ENCODE measurements at regions not wholly inside any gene's neighbourhood (a gene's known extent, or its start where the extent isn't known, plus 50 kb on each side); places are given as distances from the start of the nearest gene placed in this dataset.

DNA sequence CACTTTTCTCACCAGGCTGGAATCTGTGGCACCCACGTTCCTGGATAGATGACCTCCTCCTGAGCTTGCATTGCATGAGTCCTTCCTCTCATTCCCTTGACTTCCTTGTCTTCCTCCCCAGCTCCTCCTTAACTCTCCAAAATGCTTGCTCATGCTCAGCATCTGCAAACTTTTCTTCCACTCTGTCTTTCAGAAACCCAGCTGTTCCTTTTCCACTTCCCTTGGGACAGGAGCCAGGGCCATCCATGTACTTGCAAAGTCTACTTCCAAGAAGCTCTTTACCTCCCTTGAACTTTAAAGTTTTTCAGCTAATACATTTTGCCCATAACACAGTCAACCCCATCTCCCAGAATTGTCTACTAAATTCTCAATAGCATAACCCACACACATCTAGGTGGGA is 861.7 kb downstream of the QKI start:
- no peak for TF ChIP-seq ARNT (IDR thresholded peaks at IDR 0.05)
- no peak for TF ChIP-seq ADNP (CRISPR knock-in tag; IDR thresholded peaks at IDR 0.05)
- TF ChIP-seq, protein P1, sequence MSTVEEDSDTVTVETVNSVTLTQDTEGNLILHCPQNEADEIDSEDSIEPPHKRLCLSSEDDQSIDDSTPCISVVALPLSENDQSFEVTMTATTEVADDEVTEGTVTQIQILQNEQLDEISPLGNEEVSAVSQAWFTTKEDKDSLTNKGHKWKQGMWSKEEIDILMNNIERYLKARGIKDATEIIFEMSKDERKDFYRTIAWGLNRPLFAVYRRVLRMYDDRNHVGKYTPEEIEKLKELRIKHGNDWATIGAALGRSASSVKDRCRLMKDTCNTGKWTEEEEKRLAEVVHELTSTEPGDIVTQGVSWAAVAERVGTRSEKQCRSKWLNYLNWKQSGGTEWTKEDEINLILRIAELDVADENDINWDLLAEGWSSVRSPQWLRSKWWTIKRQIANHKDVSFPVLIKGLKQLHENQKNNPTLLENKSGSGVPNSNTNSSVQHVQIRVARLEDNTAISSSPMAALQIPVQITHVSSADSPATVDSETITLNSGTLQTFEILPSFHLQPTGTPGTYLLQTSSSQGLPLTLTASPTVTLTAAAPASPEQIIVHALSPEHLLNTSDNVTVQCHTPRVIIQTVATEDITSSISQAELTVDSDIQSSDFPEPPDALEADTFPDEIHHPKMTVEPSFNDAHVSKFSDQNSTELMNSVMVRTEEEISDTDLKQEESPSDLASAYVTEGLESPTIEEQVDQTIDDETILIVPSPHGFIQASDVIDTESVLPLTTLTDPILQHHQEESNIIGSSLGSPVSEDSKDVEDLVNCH (CRISPR knock-in tag; IDR thresholded peaks at IDR 0.05): no peak
- TF ChIP-seq RXRB (CRISPR knock-in tag; IDR thresholded peaks at IDR 0.05; ENCODE audit: borderline replicate concordance): no peak
- no peak for TF ChIP-seq ZNF263 (CRISPR knock-in tag; IDR thresholded peaks at IDR 0.05)
- TF ChIP-seq YEATS4 (CRISPR knock-in tag; IDR thresholded peaks at IDR 0.05; ENCODE audit: borderline replicate concordance): no peak
- TF ChIP-seq ZNF614 (CRISPR knock-in tag; IDR thresholded peaks at IDR 0.05; ENCODE audit: borderline replicate concordance): no peak
- no peak for TF ChIP-seq ZFP36 (IDR thresholded peaks at IDR 0.05; ENCODE audit: borderline replicate concordance, low read depth, low read length, partially characterized antibody)
- TF ChIP-seq PHF8 (CRISPR knock-in tag; IDR thresholded peaks at IDR 0.05): no peak
- TF ChIP-seq, protein P2, sequence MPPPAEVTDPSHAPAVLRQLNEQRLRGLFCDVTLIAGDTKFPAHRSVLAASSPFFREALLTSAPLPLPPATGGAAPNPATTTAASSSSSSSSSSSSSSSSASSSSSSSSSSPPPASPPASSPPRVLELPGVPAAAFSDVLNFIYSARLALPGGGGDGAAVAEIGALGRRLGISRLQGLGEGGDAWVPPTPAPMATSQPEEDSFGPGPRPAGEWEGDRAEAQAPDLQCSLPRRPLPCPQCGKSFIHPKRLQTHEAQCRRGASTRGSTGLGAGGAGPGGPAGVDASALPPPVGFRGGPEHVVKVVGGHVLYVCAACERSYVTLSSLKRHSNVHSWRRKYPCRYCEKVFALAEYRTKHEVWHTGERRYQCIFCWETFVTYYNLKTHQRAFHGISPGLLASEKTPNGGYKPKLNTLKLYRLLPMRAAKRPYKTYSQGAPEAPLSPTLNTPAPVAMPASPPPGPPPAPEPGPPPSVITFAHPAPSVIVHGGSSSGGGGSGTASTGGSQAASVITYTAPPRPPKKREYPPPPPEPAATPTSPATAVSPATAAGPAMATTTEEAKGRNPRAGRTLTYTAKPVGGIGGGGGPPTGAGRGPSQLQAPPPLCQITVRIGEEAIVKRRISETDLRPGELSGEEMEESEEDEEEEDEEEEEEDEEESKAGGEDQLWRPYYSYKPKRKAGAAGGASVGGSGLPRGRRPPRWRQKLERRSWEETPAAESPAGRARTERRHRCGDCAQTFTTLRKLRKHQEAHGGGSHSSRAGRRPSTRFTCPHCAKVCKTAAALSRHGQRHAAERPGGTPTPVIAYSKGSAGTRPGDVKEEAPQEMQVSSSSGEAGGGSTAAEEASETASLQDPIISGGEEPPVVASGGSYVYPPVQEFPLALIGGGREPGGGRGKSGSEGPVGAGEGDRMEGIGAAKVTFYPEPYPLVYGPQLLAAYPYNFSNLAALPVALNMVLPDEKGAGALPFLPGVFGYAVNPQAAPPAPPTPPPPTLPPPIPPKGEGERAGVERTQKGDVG (CRISPR knock-in tag; IDR thresholded peaks at IDR 0.05; ENCODE audit: borderline replicate concordance): no peak
- no peak for TF ChIP-seq KDM4B (CRISPR knock-in tag; IDR thresholded peaks at IDR 0.05)
- TF ChIP-seq PTBP1 (IDR thresholded peaks at IDR 0.05; ENCODE audit: low read depth, low read length, poor library complexity, severe bottlenecking): no peak
- no peak for TF ChIP-seq ZNF816 (CRISPR knock-in tag; IDR thresholded peaks at IDR 0.05; ENCODE audit: borderline replicate concordance)
- TF ChIP-seq SMAD1 (CRISPR knock-in tag; IDR thresholded peaks at IDR 0.05; ENCODE audit: borderline replicate concordance, low read depth): no peak
- TF ChIP-seq SRSF9 (IDR thresholded peaks at IDR 0.05; ENCODE audit: borderline replicate concordance, insufficient read depth, low read depth, low read length, poor library complexity, severe bottlenecking): no peak
- no peak for TF ChIP-seq MIER2 (CRISPR knock-in tag; IDR thresholded peaks at IDR 0.05)
- no peak for TF ChIP-seq GABPA (IDR thresholded peaks at IDR 0.05; ENCODE audit: low read depth, low read length)
- TF ChIP-seq GABPA (CRISPR knock-in tag; IDR thresholded peaks at IDR 0.05; ENCODE audit: low read depth): no peak
- TF ChIP-seq REPIN1 (CRISPR knock-in tag; IDR thresholded peaks at IDR 0.05; ENCODE audit: borderline replicate concordance, low read depth): no peak
- no peak for TF ChIP-seq NR2F1 (CRISPR knock-in tag; IDR thresholded peaks at IDR 0.05)
- FAIRE-seq: no peak
- Histone ChIP-seq H3K4me2 (ENCODE audit: low read depth, low read length) (no peak overlapping the region), H4K20me1 (ENCODE audit: insufficient read depth, low read length) (no peaks in the 10 kb centered on the region), H2AFZ (ENCODE audit: low read length) (no peak overlapping the region), H3K36me3 (replicated peaks in 1 of 2; ENCODE audit: control insufficient read depth in 1 of 2, insufficient read depth in 2 of 2, low read length in 2 of 2) (no peaks in the 10 kb centered on the region), H3K4me1 (ENCODE audit: insufficient read depth, low read length) (no peaks in the 10 kb centered on the region), H3K9ac (ENCODE audit: insufficient read depth, low read depth, low read length) (no peak overlapping the region), H3K4me3 (replicated peaks in 1 of 3; ENCODE audit: insufficient read depth in 1 of 3, low read depth in 2 of 3, low read length in 3 of 3) (no peak overlapping the region), H3K79me2 (ENCODE audit: insufficient read depth, low read length) (no peaks in the 10 kb centered on the region), H3K27me3 (ENCODE audit: control insufficient read depth in 1 of 2, insufficient read depth in 2 of 2, low read length in 2 of 2) (no peaks in the 10 kb centered on the region), H3K9me3 (ENCODE audit: low read length) (peaks cover 93% of the 10 kb centered on the region), H3K27ac (ENCODE audit: extremely low read length, insufficient read depth, low read length) (no peak overlapping the region)
- CTCF ChIA-PET (ENCODE audit: low intra/inter-chr PET ratio, low total read pairs): no interaction called here
- in situ Hi-C loops (cut with HindIII; ENCODE audit: extremely low pct_ligation_motif_present, low pct_unique_long_range_greater_than_20kb): no loop called here
- DNase-seq (ENCODE audit: low spot score): no peak
- 0% methylated on average over 1 of the region's 1 CpG for WGBS (ENCODE audit: low lambda C conversion rate)
- POLR2A ChIA-PET: no interaction called here
- intact Hi-C loops (cut with micrococcal nuclease; ENCODE audit: unreplicated experiment): no loop called here
- BruUV-seq (replicated peaks): no TSS peak
- no peak for ATAC-seq

Data from HepG2 (cell line).